Astrocyte (in vitro differentiated cells and primary cell): ENCODE measurements at regions not wholly inside any gene's neighbourhood (a gene's known extent, or its start where the extent isn't known, plus 50 kb on each side); places are given as distances from the start of the nearest gene placed in this dataset.

Experiments
- CTCF ChIP-seq: IDR thresholded peaks from 2 replicates; pipeline ENCODE4 v1.5.1; 2011; ENCODE audit warnings: low read depth, mild to moderate bottlenecking, inconsistent platforms, low read length, moderate library complexity; ENCODE audit not compliant: insufficient read depth
- EZH2 ChIP-seq: IDR thresholded peaks from 2 replicates; pipeline ENCODE4 v1.6.1; 2012; ENCODE audit warnings: mild to moderate bottlenecking, low read length, inconsistent platforms; ENCODE audit not compliant: insufficient read depth

GRCh38 chr2:39558906-39559305 is 106.8 kb upstream of the TMEM178A start:
- TF ChIP-seq CTCF (no peak), EZH2 (no peak)
